PFSK-1 (cell line): ENCODE measurements at regions not wholly inside any gene's neighbourhood (a gene's known extent, or its start where the extent isn't known, plus 50 kb on each side); places are given as distances from the start of the nearest gene placed in this dataset.

Experiments used
- POLR2AphosphoS5 ChIP-seq: IDR thresholded peaks from 2 replicates; pipeline ENCODE4 v1.6.1; 2012; ENCODE audit warnings: low read depth, mild to moderate bottlenecking, control low read depth, low read length, moderate library complexity
- SIN3A ChIP-seq: IDR thresholded peaks from 2 replicates; pipeline ENCODE4 v1.6.1; 2012; ENCODE audit warnings: mild to moderate bottlenecking, low read length, moderate library complexity, borderline replicate concordance; ENCODE audit not compliant: insufficient read depth

DNA sequence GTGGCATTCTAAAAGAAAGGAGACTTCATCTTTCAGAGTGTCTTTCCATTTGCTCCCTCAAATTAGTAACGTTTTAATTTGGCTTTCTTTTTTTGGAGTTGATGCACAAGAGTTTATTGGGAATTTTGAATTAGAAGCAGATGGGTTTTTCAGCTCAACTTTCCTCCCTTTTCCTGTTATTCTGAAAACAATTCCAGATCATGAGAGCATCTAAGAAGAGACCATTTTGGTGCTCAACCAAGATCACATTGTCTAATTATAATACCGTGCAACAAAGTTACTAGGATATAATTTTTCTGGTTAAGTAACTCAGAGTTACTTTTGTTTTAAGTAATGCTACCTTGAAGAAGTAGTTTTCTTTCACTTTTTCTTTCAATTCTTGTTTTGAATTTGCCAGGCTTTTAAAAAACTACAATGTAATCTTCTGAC is 396.6 kb upstream of the KLF6 start:
- no peak for TF ChIP-seq SIN3A
- TF ChIP-seq POLR2AphosphoS5, result no peak
